GM06990 (cell line): ENCODE measurements at regions not wholly inside any gene's neighbourhood (a gene's known extent, or its start where the extent isn't known, plus 50 kb on each side); places are given as distances from the start of the nearest gene placed in this dataset.
"Not testable (repeated sequence)": the region's sequence is repeated elsewhere in the genome, so short reads cannot be mapped to it uniquely, and the experiment has no call there.

Source experiments
- DNase-seq: peaks from one replicate; pipeline ENCODE4 v3.0.0-alpha.2; 2011; ENCODE audit not compliant: insufficient read length; ENCODE audit errors: extremely low read depth
- H3K27me3 ChIP-seq: replicated peaks from 2 replicates; pipeline ENCODE4 v1.6.0; 2011; ENCODE audit warnings: low read length; ENCODE audit not compliant: control insufficient read depth, insufficient read depth
- H3K36me3 ChIP-seq: 2 replicates; pipeline ENCODE4 v1.5.1; 2011; ENCODE audit warnings: low read length; ENCODE audit not compliant: control insufficient read depth, insufficient read depth
- H3K4me3 ChIP-seq: replicated peaks from 2 replicates; pipeline ENCODE4 v1.5.1; 2011; ENCODE audit warnings: low read depth, mild to moderate bottlenecking, control low read depth, low read length
- TF ChIP-seq, protein P1 (sequence below): IDR thresholded peaks from 2 replicates; pipeline ENCODE4 v1.5.1; 2011; ENCODE audit warnings: low read length, control low read depth, mild to moderate bottlenecking, inconsistent platforms; ENCODE audit not compliant: insufficient read depth, poor library complexity, severe bottlenecking

GRCh38 chr9:97132865-97133264 is 93.9 kb upstream of the CTSV start:
- no peak overlapping the region for H3K4me3 ChIP-seq
- no peak for DNase-seq
- no peaks in the 10 kb centered on the region for H3K27me3 ChIP-seq
- no peaks in the 10 kb centered on the region for H3K36me3 ChIP-seq
- TF ChIP-seq, protein P1, sequence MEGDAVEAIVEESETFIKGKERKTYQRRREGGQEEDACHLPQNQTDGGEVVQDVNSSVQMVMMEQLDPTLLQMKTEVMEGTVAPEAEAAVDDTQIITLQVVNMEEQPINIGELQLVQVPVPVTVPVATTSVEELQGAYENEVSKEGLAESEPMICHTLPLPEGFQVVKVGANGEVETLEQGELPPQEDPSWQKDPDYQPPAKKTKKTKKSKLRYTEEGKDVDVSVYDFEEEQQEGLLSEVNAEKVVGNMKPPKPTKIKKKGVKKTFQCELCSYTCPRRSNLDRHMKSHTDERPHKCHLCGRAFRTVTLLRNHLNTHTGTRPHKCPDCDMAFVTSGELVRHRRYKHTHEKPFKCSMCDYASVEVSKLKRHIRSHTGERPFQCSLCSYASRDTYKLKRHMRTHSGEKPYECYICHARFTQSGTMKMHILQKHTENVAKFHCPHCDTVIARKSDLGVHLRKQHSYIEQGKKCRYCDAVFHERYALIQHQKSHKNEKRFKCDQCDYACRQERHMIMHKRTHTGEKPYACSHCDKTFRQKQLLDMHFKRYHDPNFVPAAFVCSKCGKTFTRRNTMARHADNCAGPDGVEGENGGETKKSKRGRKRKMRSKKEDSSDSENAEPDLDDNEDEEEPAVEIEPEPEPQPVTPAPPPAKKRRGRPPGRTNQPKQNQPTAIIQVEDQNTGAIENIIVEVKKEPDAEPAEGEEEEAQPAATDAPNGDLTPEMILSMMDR = no peak

- H3K36me3 ChIP-seq, H3K4me3 ChIP-seq, H3K27me3 ChIP-seq, DNase-seq: not testable (repeated sequence)
These were observed 91.9 kb upstream of the CTSV start for GRCh38 chr9:97130864-97131263.

DNA sequence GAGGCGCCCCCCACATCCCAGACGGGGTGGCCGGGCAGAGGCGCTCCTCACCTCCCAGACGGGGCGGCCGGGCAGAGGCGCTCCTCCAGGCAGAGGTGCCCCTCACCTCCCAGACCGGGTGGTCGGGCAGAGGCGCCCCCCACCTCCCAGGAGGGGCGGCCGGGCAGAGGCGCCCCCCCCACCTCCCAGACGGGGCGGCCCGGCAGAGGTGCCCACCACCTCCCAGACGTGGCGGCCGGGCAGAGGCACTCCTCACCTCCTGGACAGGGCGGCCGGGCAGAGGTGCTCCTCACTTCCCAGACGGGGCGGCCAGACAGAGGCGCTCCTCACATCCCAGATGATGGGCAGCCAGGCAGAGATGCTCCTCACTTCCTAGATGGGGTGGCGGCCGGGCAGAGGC is 91.4 kb upstream of the CTSV start:
- not testable (repeated sequence) for H3K27me3 ChIP-seq, H3K36me3 ChIP-seq, H3K4me3 ChIP-seq, DNase-seq

GRCh38 chr9:97128919-97129318 is 90.0 kb upstream of the CTSV start:
- Histone ChIP-seq H3K36me3 (no peaks in the 10 kb centered on the region), H3K27me3 (no peaks in the 10 kb centered on the region), H3K4me3 (no peak overlapping the region)
- TF ChIP-seq, protein P1 = no peak
- DNase-seq = no peak

DNA sequence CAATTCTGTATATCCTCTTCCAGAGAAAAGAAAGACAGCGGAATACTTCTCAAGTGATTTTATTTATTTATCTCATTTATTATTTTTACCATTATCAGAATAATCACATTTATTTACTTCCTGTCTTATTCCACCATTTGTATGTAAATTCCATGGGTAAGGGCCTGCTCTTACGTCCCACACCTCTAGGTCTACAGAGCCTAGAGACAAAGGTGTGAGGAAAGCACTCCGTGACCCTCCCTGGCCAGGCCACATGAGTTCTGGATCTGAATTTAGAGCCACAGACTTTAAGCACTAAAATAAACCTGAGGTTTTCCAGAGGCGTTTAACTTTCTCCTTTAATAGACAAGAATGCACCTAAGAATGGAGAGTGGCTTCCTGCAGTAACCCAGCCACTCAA is 85.3 kb upstream of the CTSV start:
- H3K36me3 ChIP-seq = no peaks in the 10 kb centered on the region
- no peak overlapping the region for H3K4me3 ChIP-seq
- no peaks in the 10 kb centered on the region for H3K27me3 ChIP-seq
- DNase-seq = no peak
- TF ChIP-seq, protein P1 = no peak

GRCh38 chr9:97110696-97111095 is 71.8 kb upstream of the CTSV start:
- no peaks in the 10 kb centered on the region for H3K27me3 ChIP-seq
- H3K4me3 ChIP-seq = no peak overlapping the region
- no peak for DNase-seq
- TF ChIP-seq, protein P1 = no peak
- H3K36me3 ChIP-seq = no peaks in the 10 kb centered on the region

GRCh38 chr9:97109194-97109811 is 70.4 kb upstream of the CTSV start:
- no peak overlapping the region for H3K4me3 ChIP-seq
- no peaks in the 10 kb centered on the region for H3K36me3 ChIP-seq
- no peaks in the 10 kb centered on the region for H3K27me3 ChIP-seq
- TF ChIP-seq, protein P1 = peak; percentile 75
- peak; percentile 7 for DNase-seq

GRCh38 chr9:97105220-97105619 is 66.3 kb upstream of the CTSV start:
- H3K4me3 ChIP-seq, H3K36me3 ChIP-seq, DNase-seq, H3K27me3 ChIP-seq: not testable (repeated sequence)

DNA sequence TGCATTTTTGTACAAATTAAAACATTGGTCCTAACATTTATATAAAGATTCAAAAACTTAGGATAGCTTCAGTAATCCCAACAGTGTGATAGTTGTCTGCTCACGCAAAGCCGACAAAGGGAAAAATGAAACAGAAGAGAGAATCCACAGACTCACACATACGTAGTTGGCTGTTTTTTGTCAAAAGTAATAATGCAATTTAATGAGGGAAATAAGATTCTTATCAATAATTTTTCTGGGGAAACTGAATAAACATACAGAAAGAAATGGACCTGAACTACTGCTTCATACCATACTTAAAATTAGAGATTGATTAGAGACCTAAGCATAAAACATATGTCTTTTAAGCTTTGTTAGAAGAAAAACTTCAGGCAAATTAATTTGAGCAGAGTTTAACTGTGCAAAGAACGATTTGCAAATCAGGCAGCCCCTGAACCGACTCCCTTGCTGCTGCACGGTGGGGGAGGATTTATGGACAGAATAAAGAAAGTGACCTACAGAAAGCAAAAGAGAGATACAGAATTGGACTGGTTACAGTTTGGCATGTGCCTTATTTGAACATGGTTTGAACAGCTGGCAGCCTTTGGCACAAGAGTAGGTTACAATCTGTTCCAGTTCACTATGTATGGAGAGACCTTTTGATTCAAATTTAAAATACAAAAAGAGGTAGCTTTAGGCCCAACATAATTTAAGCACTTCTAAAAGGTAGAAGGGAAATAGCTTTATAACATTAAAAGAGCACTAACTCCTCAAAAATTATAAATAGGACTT is 64.9 kb upstream of the CTSV start:
- H3K4me3 ChIP-seq, DNase-seq, H3K27me3 ChIP-seq, H3K36me3 ChIP-seq: not testable (repeated sequence)
